ENCODE measurements at regions not wholly inside any gene's neighbourhood (a gene's known extent, or its start where the extent isn't known, plus 50 kb on each side); places are given as distances from the start of the nearest gene placed in this dataset.

GRCh38 chr11:133695387-133695786 is 149.9 kb downstream of the SPATA19 start:
- no peak for DNase-seq (ENCODE audit: low spot score)

GRCh38 chr11:133694701-133695100 is 150.6 kb downstream of the SPATA19 start:
- no peak for DNase-seq (ENCODE audit: low spot score)

GRCh38 chr11:133693110-133693509 is 152.2 kb downstream of the SPATA19 start:
- DNase-seq (ENCODE audit: low spot score) = no peak

- DNase-seq (ENCODE audit: low spot score) = no peak
Observed at GRCh38 chr11:133692126-133692934, 153.0 kb downstream of the SPATA19 start.

- DNase-seq (ENCODE audit: low spot score) = no peak
Observed at GRCh38 chr11:133687781-133688180, 155.5 kb upstream of the OPCML start.

GRCh38 chr11:133681901-133682300 is 149.6 kb upstream of the OPCML start:
- no peak for DNase-seq (ENCODE audit: low spot score)

- no peak for DNase-seq (ENCODE audit: low spot score)
Observed at GRCh38 chr11:133679896-133680295, 147.6 kb upstream of the OPCML start.

- DNase-seq (ENCODE audit: low spot score) = no peak
Observed at GRCh38 chr11:133678191-133678590, 145.9 kb upstream of the OPCML start.

- no peak for DNase-seq (ENCODE audit: low spot score)
Observed at GRCh38 chr11:133677387-133677786, 145.1 kb upstream of the OPCML start.

- no peak for DNase-seq (ENCODE audit: low spot score)
Observed at GRCh38 chr11:133676265-133676664, 144.0 kb upstream of the OPCML start.

GRCh38 chr11:133669371-133670053 is 137.2 kb upstream of the OPCML start:
- no peak for DNase-seq (ENCODE audit: low spot score)

GRCh38 chr11:133663135-133663985 is 131.1 kb upstream of the OPCML start:
- DNase-seq (ENCODE audit: low spot score) = no peak

- no peak for DNase-seq (ENCODE audit: low spot score)
Observed at GRCh38 chr11:133661846-133662245, 129.5 kb upstream of the OPCML start.

GRCh38 chr11:133660202-133660568 is 127.9 kb upstream of the OPCML start:
- no peak for DNase-seq (ENCODE audit: low spot score)

GRCh38 chr11:133659538-133660201 is 127.4 kb upstream of the OPCML start:
- DNase-seq (ENCODE audit: low spot score) = peak; percentile 1

GRCh38 chr11:133657054-133657453 is 124.8 kb upstream of the OPCML start:
- no peak for DNase-seq (ENCODE audit: low spot score)

GRCh38 chr11:133656082-133656635 is 123.9 kb upstream of the OPCML start:
- no peak for DNase-seq (ENCODE audit: low spot score)

GRCh38 chr11:133654630-133655212 is 122.4 kb upstream of the OPCML start:
- DNase-seq (ENCODE audit: low spot score) = no peak

- no peak for DNase-seq (ENCODE audit: low spot score)
Observed at GRCh38 chr11:133653336-133653735, 121.0 kb upstream of the OPCML start.

- no peak for DNase-seq (ENCODE audit: low spot score)
Observed at GRCh38 chr11:133650082-133650481, 117.8 kb upstream of the OPCML start.

GRCh38 chr11:133649040-133649439 is 116.7 kb upstream of the OPCML start:
- no peak for DNase-seq (ENCODE audit: low spot score)

All from kidney tubule cell (primary cell).